ENCODE measurements at regions not wholly inside any gene's neighbourhood (a gene's known extent, or its start where the extent isn't known, plus 50 kb on each side); places are given as distances from the start of the nearest gene placed in this dataset.

- H3K9me3 ChIP-seq = no peaks in the 10 kb centered on the region
- DNase-seq (ENCODE audit: extremely low spot score in 2 of 2) = no peak
- no peaks in the 10 kb centered on the region for H3K4me1 ChIP-seq
- H3K27ac ChIP-seq = no peak overlapping the region
- intact Hi-C loops (cut with DNase I) = no loop called here
- no peaks in the 10 kb centered on the region for H3K36me3 ChIP-seq
- no peaks in the 10 kb centered on the region for H3K27me3 ChIP-seq
- no peak overlapping the region for H3K4me3 ChIP-seq
- TF ChIP-seq CTCF (IDR thresholded peaks at IDR 0.05) (no peak), POLR2A (IDR thresholded peaks at IDR 0.05) (no peak), POLR2AphosphoS5 (IDR thresholded peaks at IDR 0.05; ENCODE audit: insufficient read depth in 1 of 2, low read depth in 1 of 2) (no peak)
Measured at GRCh38 chr4:182105416-182105815, 137.8 kb upstream of the TENM3 start.

- no peaks in the 10 kb centered on the region for H3K9me3 ChIP-seq
- no peaks in the 10 kb centered on the region for H3K36me3 ChIP-seq
- no peak overlapping the region for H3K27ac ChIP-seq
- no peaks in the 10 kb centered on the region for H3K4me1 ChIP-seq
- H3K27me3 ChIP-seq = no peaks in the 10 kb centered on the region
- no peak for DNase-seq (ENCODE audit: extremely low spot score in 2 of 2)
- intact Hi-C loops (cut with DNase I) = no loop called here
- H3K4me3 ChIP-seq = no peak overlapping the region
- TF ChIP-seq CTCF (IDR thresholded peaks at IDR 0.05) (no peak), POLR2AphosphoS5 (IDR thresholded peaks at IDR 0.05; ENCODE audit: insufficient read depth in 1 of 2, low read depth in 1 of 2) (no peak), POLR2A (IDR thresholded peaks at IDR 0.05) (no peak)
Measured at GRCh38 chr4:182107931-182108330, 135.3 kb upstream of the TENM3 start.

- Histone ChIP-seq H3K27me3 (no peaks in the 10 kb centered on the region), H3K36me3 (no peaks in the 10 kb centered on the region), H3K4me3 (no peak overlapping the region), H3K4me1 (no peaks in the 10 kb centered on the region), H3K9me3 (no peaks in the 10 kb centered on the region), H3K27ac (no peak overlapping the region)
- TF ChIP-seq CTCF (IDR thresholded peaks at IDR 0.05) = no peak
- no peak for TF ChIP-seq POLR2AphosphoS5 (IDR thresholded peaks at IDR 0.05; ENCODE audit: insufficient read depth in 1 of 2, low read depth in 1 of 2)
- TF ChIP-seq POLR2A (IDR thresholded peaks at IDR 0.05) = no peak
- intact Hi-C loops (cut with DNase I) = no loop called here
- no peak for DNase-seq (ENCODE audit: extremely low spot score in 2 of 2)
Measured at GRCh38 chr4:182111586-182111985, 131.6 kb upstream of the TENM3 start.

GRCh38 chr4:182113779-182114178 lies 129.4 kb upstream of the TENM3 start:
- Histone ChIP-seq H3K27ac (no peak overlapping the region), H3K9me3 (no peaks in the 10 kb centered on the region), H3K36me3 (no peaks in the 10 kb centered on the region), H3K4me1 (no peaks in the 10 kb centered on the region), H3K27me3 (no peaks in the 10 kb centered on the region), H3K4me3 (no peak overlapping the region)
- no peak for DNase-seq (ENCODE audit: extremely low spot score in 2 of 2)
- TF ChIP-seq POLR2AphosphoS5 (IDR thresholded peaks at IDR 0.05; ENCODE audit: insufficient read depth in 1 of 2, low read depth in 1 of 2) (no peak), CTCF (IDR thresholded peaks at IDR 0.05) (no peak), POLR2A (IDR thresholded peaks at IDR 0.05) (no peak)
- intact Hi-C loops (cut with DNase I) = no loop called here

GRCh38 chr4:182124359-182124758 lies 118.8 kb upstream of the TENM3 start:
- Histone ChIP-seq H3K9me3 (no peaks in the 10 kb centered on the region), H3K36me3 (no peaks in the 10 kb centered on the region), H3K27ac (no peak overlapping the region), H3K4me3 (no peak overlapping the region), H3K27me3 (no peaks in the 10 kb centered on the region), H3K4me1 (no peaks in the 10 kb centered on the region)
- intact Hi-C loops (cut with DNase I) = no loop called here
- TF ChIP-seq POLR2AphosphoS5 (IDR thresholded peaks at IDR 0.05; ENCODE audit: insufficient read depth in 1 of 2, low read depth in 1 of 2) = no peak
- no peak for TF ChIP-seq CTCF (IDR thresholded peaks at IDR 0.05)
- DNase-seq (ENCODE audit: extremely low spot score in 2 of 2) = no peak

Measured in vagina (tissue), 2 donors.